ENCODE measurements at regions not wholly inside any gene's neighbourhood (a gene's known extent, or its start where the extent isn't known, plus 50 kb on each side); places are given as distances from the start of the nearest gene placed in this dataset.

DNA sequence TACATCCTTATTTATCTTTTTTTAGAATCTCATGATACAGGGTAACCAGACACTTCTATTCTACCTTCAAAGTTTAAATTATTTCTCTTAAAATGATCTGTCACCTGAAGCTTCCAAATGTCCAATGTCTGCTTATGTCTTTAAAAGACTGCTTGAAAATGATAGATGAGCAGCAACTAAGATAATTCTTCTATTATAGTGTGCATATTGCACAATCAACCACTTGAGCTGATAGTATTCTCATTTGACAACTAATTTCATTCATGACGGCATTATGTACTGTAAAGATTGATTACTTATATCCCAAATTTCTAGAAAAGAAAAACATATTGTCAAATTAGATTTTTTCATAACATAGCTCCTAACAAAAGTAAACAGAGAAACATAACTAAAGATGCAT lies 1478.2 kb upstream of the MIR17HG start:
- Histone ChIP-seq H3K4me1 (ENCODE audit: control insufficient read depth, insufficient read depth, low read length) (no peaks in the 10 kb centered on the region), H3K4me3 (ENCODE audit: insufficient read depth, low read depth, low read length) (no peak overlapping the region), H2AFZ (replicated peaks; ENCODE audit: low read length, poor library complexity) (no peak overlapping the region), H4K91ac (ENCODE audit: insufficient read depth, low read depth, low read length) (no peak overlapping the region), H2BK15ac (ENCODE audit: low read depth, low read length) (no peak overlapping the region), H3K56ac (ENCODE audit: extremely low read depth, insufficient read depth, low read length) (no peak overlapping the region), H3K4ac (ENCODE audit: low read depth, low read length) (no peak overlapping the region), H3K27ac (ENCODE audit: insufficient read depth, low read length) (no peak overlapping the region), H3K9me1 (ENCODE audit: insufficient read depth, low read length) (no peaks in the 10 kb centered on the region), H3K36me3 (ENCODE audit: control insufficient read depth, insufficient read depth, low read length) (no peaks in the 10 kb centered on the region), H2AK9ac (replicated peaks; ENCODE audit: low read depth, low read length, poor library complexity) (no peak overlapping the region), H3K18ac (ENCODE audit: low read depth, low read length) (no peak overlapping the region), H4K20me1 (ENCODE audit: insufficient read depth, low read length) (no peaks in the 10 kb centered on the region), H4K5ac (ENCODE audit: low read depth, low read length) (no peak overlapping the region), H3K23ac (ENCODE audit: low read depth, low read length) (no peak overlapping the region), H3K79me1 (ENCODE audit: low read depth in 1 of 2, low read length in 2 of 2) (no peaks in the 10 kb centered on the region), H2AK5ac (ENCODE audit: low read depth, low read length) (no peak overlapping the region), H2BK5ac (ENCODE audit: low read depth, low read length, poor library complexity, severe bottlenecking) (no peak overlapping the region), H3K4me2 (ENCODE audit: low read depth, low read length) (no peak overlapping the region), H3K9ac (ENCODE audit: low read depth, low read length) (no peak overlapping the region), H3K9me3 (ENCODE audit: control insufficient read depth, insufficient read depth, low read length) (no peaks in the 10 kb centered on the region), H2BK20ac (ENCODE audit: low read depth, low read length) (no peak overlapping the region), H3K27me3 (ENCODE audit: control insufficient read depth, insufficient read depth, low read length) (no peaks in the 10 kb centered on the region), H3K14ac (replicated peaks; ENCODE audit: low read depth, low read length) (no peak overlapping the region), H2BK120ac (ENCODE audit: low read depth, low read length) (no peak overlapping the region), H4K8ac (ENCODE audit: low read depth in 2 of 2, low read length in 2 of 2) (no peak overlapping the region)
- in situ Hi-C loops (cut with MboI; ENCODE audit: low sequenced_read_pairs) = no loop called here
- intact Hi-C loops (cut with micrococcal nuclease) = no loop called here
- DNase-seq = no peak
- WGBS, 2 experiments (ENCODE audit: extremely low coverage in 2 of 2, insufficient read length in 1 of 2) = no CpG with 5 or more reads among the region's 1 CpG
- ChIA-PET CTCF (no interaction called here), POLR2A (ENCODE audit: unreplicated experiment) (no interaction called here)
- dilution Hi-C loops (cut with HindIII; ENCODE audit: low sequenced_read_pairs, unreplicated experiment) = no loop called here
- no TSS peak for BruUV-seq (replicated peaks)
- TF ChIP-seq BHLHE40 (IDR thresholded peaks at IDR 0.05; ENCODE audit: low read depth, low read length) (no peak), CEBPB (IDR thresholded peaks at IDR 0.05; ENCODE audit: low read depth, low read length) (peak; percentile 70), CHD1 (IDR thresholded peaks at IDR 0.05; ENCODE audit: low read depth, low read length) (no peak), CTCF (conservative IDR thresholded peaks at IDR 0.05; ENCODE audit: low read depth, low read length) (no peak)
- ATAC-seq (ENCODE audit: low read depth) = no peak

All from IMR-90 (cell line).